Endothelial cell of umbilical vein (primary cell): ENCODE measurements at regions not wholly inside any gene's neighbourhood (a gene's known extent, or its start where the extent isn't known, plus 50 kb on each side); places are given as distances from the start of the nearest gene placed in this dataset.

ENCODE experiments used
- CTCF ChIP-seq, 2 donors: IDR thresholded peaks; 1 replicate in 1 of 2; 2 replicates in 1 of 2; pipeline ENCODE4 v1.5.1; 2011; ENCODE audit warnings: low read length in 2 of 2, mild to moderate bottlenecking in 2 of 2, moderate library complexity in 2 of 2, control low read depth in 1 of 2, inconsistent platforms in 1 of 2, low read depth in 1 of 2; ENCODE audit not compliant: insufficient read depth in 1 of 2; ENCODE audit errors: extremely low read depth in 1 of 2
- EZH2 ChIP-seq: IDR thresholded peaks from 2 replicates; pipeline ENCODE4 v1.6.1; 2012; ENCODE audit warnings: borderline replicate concordance, low read depth, mild to moderate bottlenecking, moderate library complexity, low read length, inconsistent platforms; ENCODE audit not compliant: severe bottlenecking
- FOS ChIP-seq: IDR thresholded peaks from 2 replicates; pipeline ENCODE4 v1.6.1; 2011; ENCODE audit warnings: mild to moderate bottlenecking, low read length, moderate library complexity, borderline replicate concordance; ENCODE audit not compliant: insufficient read depth
- GATA2 ChIP-seq: IDR thresholded peaks from 2 replicates; pipeline ENCODE4 v1.7.0; 2011; ENCODE audit warnings: low read depth, mild to moderate bottlenecking, moderate library complexity, mixed read lengths, low read length; ENCODE audit not compliant: insufficient read length, insufficient read depth
- JUN ChIP-seq: IDR thresholded peaks from 2 replicates; pipeline ENCODE4 v1.6.1; 2011; ENCODE audit warnings: borderline replicate concordance, low read depth; ENCODE audit not compliant: insufficient read length, insufficient read depth
- MAX ChIP-seq: IDR thresholded peaks from 2 replicates; pipeline ENCODE4 v1.6.1; 2011; ENCODE audit not compliant: insufficient read depth, insufficient read length
- MYC ChIP-seq: IDR thresholded peaks from one replicate; pipeline ENCODE4 v1.6.1; 2011; ENCODE audit warnings: mild to moderate bottlenecking, low read depth, low read length
- POLR2A ChIP-seq: IDR thresholded peaks from 2 replicates; pipeline ENCODE4 v1.6.1; 2012; ENCODE audit warnings: low read depth, mild to moderate bottlenecking, control low read depth, low read length
- POLR2AphosphoS5 ChIP-seq: IDR thresholded peaks from 2 replicates; pipeline ENCODE4 v1.6.1; 2012; ENCODE audit warnings: low read depth, mild to moderate bottlenecking, control low read depth, low read length, moderate library complexity; ENCODE audit not compliant: insufficient read depth

- TF ChIP-seq CTCF (IDR thresholded peaks at IDR 0.05; ENCODE audit: extremely low read depth in 1 of 2, insufficient read depth in 1 of 2, low read depth in 1 of 2, low read length in 2 of 2): no peak
- no peak for TF ChIP-seq POLR2A
- TF ChIP-seq POLR2AphosphoS5: no peak
- TF ChIP-seq EZH2: no peak
- TF ChIP-seq MAX: no peak
- TF ChIP-seq FOS: no peak
- no peak for TF ChIP-seq JUN
- no peak for TF ChIP-seq MYC
- TF ChIP-seq GATA2: no peak
Measured at GRCh38 chr3:160049565-160049964, 60.9 kb downstream of the IL12A start.
